IPS DF 4.7 (cell line): ENCODE measurements at regions not wholly inside any gene's neighbourhood (a gene's known extent, or its start where the extent isn't known, plus 50 kb on each side); places are given as distances from the start of the nearest gene placed in this dataset.

ENCODE experiments used
- DNase-seq: peaks from one replicate; pipeline ENCODE4 v3.0.0-alpha.2; 2013; ENCODE audit warnings: low spot score; ENCODE audit errors: extremely low read depth

DNA sequence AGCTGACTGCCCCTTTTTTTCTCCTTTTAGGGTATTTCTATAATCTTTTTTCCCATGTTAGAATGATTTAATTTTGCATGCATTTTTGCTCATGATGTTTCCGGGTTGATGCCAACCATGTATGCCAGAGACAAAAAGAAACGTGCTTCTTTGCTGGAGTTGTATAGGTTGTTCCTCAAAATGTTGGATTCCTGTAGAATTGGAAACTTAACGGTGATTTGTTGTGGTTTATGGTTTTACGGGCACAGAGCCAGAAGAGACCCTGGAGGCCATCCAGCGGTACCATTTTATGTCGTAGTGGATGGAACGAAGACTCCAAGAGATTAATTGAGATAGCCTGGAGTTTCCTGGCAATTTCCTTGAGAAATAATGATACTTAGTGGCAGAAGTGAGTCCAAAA lies 481.5 kb upstream of the RGMA start:
- no peak for DNase-seq

DNA sequence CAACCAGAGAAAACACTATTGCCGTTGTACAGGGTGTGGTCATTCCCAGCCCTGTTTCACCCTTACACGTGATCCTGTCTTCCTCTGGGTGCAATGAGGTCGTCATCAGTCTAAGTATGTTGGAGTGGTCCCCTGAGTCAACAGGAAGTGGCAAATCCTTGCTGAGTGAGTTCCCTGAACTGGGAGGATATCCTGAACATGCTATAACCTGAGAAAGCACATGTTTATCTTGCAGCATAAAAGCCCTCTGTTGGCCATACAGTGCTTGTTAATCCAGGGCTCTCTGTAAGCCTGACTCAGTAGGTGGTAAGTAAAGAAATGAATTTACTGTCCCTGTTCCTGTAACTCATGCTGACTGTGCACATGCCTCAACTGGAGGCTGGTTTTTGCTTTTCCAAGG lies 477.8 kb upstream of the RGMA start:
- no peak for DNase-seq

DNA sequence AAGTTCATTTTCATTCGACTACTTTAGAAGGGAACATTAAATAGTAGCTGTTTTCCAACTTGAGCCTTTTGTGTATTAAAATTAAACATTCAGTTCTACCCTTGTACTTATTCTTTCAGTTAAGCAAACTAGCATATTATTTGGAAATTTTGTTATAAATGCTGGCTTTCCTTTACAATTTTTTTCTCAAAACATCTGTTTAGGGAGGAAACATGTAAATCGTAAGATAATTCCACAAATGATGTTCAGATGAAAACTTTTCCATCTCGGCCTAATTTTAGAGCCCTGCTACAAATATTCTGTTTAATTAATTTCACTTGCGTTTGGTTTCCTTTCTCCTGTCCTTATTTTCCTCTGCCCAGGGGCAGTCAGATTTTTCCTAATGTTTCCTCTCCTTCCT lies 476.2 kb upstream of the RGMA start:
- DNase-seq, result no peak

DNA sequence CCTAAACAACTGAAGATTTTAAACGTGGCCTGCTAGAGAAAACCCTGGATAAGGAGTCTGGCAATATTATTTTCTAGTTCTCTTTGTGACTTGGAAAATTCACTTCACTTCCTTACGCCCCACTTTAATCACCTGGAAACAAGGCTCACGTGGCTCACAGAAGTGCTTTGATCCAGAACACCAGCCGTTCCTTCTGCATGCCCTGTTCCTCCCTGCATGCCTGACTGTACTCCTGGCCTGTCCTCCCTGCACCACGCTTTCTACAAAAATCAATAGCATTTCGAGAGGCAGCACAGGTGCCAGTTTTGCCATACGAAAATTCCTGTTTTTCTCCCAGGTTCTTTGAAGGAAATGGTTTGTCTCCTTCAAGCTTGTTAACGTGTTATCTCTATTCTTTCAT lies 474.2 kb upstream of the RGMA start:
- no peak for DNase-seq

DNA sequence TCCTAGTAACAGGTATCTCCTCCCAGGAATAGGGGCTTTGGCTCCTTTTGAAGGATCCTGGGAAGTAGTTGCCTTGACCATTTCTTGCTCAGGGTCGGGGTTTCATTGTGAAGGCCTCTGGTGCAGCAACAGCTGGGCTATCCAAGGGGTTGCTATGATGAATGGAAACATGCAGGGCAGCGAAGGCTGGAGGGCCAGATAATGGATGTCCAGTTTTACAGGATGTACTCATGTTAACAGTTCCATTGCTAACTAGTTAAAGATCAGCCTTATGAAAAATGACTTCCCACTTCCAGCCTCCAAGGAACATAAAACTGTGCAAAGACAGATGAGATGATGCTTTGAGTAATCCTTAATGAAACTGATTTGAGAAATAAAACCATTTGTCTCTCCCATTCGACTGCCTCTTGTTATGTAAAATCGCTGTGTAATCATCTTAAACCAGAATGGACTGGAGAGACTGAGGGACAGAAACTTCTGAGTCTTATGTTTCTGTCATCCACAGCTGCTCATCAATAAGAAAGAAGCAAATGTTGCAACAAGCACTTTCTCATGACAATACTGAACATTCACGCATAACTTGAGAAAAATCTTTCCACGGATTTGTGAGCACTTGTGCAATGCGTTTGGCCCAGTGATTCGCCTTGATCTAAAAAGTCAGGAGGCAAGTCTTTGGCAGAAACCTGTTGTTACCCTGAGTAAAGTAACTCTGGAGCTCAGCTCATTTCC lies 473.5 kb upstream of the RGMA start:
- no peak for DNase-seq

DNA sequence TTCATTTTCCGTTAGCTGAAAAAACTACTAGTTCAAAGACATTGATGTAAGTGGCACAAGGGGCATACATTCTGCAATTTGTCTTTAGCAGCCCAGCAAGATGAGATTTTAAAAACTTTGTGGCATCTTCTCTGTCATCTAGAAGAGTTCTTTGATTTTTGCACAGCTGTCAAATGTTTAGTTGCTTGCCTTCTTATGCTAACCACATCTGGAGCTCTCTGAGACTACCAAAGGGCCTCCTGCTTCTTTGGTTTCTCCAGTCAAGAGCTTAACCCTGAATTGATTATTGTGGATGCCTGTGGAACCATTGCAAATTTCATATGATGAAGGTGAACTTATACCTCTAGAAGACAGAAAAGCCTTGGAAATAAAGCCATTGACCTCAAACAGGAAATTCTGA lies 468.7 kb upstream of the RGMA start:
- DNase-seq, result no peak

DNA sequence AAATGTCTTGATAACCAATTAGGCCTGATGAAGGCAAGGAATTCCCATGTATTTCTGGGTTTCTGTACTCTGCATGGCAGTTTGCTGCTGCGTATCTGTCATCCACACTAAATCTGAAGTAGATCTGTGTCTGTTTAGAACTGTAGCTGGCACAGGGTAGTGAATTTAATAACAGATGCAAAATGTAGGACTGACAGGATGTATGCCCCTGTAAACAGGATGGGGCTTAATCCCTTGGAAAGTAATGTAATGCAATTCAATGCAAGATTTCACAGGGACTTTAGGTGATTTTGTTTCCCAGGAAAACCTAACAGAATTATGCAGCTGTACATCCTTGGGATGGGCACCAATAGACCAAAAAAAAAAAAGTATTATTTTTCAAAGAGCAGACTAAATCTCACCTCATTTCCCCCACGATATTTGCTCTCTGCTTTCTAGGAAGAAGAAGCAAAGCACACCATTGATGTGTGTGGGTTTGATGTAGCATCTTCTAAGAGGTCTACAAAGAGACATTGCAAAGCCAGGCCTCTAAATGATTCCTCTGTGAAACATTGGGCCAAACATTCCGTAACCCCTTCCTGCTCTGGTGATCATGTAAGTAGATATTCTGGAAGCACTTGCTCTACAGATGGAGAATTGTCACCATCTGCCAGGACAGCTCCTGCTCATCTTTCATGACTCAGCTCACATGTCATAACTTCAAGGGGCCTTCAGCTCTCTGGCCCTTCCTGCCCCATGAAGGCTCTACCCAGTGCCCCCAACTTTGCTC lies 464.3 kb upstream of the RGMA start:
- no peak for DNase-seq

DNA sequence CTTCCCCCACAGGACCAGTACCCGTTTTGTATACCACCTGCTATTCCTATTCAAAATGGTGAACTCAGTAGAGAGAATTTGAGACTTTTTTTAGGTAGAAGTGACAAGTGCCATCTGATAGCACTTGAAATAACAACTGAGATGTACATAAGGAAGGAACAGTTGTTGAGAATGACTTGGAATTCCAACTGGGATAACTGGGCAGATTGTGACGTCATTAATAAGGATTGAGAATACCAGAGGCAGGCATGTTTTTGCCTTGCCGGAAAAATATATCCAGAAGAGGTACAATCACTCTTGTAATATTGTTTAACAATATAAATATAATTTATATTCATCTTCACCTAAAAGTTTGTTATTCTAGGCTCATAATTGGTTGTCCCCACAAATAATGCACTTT lies 454.1 kb upstream of the RGMA start:
- DNase-seq, result no peak

DNA sequence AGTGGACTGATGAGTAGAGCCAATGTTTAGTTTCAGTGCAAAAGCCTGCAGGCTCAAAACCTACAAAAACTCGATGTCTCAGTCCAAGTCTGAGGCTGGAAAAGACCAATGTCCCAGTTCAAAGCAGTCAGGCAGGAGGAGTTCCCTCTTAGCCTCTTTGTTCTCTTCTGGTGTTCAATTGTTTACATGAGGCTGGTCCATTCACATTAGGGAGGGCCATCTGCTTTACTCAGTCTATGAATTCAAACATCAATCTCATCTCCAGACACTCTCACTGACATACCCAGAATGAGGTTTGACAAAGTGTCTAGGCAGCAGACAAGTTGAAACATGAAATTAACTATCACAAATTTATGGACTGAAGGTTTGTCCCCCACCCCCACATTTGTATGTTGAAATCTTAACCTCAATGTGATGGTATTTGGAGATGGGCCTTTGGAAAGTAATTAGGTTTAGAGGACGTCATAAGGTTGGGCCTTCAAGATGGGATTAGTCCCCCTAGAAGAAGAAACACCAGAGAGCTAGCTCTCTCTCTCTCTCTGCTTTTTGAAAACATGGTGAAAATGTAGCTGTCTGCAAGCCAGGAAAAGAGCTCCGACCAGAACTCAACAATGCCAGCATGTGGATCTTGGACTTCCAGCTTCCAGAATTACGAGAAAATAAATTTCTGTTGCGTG lies 438.5 kb upstream of the RGMA start:
- DNase-seq, result no peak

DNA sequence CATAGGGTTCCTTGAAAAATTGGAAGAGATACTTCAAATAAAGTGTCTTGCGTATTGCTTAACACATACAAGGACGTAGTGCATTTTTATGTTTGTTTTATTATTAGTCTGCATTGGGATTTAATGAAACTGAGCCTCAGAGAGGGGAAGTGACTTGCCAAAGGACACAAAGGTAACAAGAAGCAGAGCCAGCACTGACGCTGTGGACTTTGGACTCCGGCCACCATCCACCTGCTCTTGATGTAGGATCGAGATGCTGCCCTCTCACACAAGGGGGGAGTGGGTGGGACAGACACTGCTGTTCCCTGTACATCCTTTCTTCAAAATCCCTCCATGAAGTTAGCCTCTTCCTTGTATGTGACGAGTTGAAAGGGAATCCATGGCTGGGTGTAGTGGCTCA lies 435.4 kb upstream of the RGMA start:
- no peak for DNase-seq

DNA sequence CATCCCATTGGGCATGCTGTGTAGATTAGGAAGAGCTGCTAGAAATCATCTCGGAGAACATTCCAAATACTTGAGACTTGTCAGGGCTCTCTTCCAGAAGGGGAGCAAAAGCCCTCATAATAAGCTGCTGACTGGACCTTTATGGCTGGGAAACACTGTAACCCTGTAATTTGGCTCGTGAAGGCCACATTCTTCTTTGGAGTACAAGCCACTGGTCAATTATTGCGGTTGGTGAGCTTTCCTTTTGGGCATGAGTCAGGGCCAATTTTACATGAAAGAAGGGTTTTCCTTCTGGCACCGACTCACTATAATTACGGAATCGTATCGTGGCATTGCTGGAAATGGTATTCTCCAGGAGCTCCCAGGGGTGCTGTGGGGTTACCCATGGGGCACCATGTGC lies 434.5 kb upstream of the RGMA start:
- no peak for DNase-seq

DNA sequence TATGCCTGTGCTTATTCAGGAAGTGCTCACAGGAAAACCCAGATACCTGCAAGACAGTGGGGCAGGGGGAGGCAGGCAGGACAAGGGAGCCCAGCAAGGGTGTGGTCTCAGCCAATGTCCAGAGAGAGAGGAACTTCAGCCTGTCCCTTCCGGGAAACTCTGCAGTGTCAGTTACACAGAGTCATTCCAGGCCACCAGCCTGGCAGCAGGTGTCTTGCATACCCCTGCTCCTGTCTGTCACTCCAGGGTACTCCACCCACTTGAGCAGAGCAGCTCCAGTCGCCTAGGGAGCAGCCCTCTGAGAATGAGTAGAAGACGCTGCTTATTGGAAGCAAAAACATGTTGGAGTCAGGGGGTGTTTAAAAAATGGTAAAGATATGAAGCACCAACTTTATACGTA lies 431.2 kb upstream of the RGMA start:
- DNase-seq, result no peak

DNA sequence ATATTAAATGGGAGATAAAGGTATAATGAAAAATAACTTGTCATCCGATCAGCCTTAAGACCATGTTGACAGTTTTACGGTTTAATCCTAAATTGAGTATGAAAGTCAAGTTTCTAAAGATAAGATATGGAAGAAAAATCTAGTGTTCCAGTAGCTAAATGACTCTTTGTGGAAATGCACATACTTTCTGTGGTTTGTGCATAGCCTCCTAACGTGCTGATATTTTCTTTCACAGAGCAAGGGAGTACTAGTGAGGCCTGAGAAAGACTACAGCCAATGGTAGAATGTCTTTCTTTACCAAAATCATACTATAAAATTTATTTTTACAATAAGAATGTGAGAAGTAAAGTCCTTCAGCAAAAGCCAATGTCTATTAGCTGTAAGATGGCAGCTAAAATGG lies 430.6 kb upstream of the RGMA start:
- DNase-seq, result no peak

DNA sequence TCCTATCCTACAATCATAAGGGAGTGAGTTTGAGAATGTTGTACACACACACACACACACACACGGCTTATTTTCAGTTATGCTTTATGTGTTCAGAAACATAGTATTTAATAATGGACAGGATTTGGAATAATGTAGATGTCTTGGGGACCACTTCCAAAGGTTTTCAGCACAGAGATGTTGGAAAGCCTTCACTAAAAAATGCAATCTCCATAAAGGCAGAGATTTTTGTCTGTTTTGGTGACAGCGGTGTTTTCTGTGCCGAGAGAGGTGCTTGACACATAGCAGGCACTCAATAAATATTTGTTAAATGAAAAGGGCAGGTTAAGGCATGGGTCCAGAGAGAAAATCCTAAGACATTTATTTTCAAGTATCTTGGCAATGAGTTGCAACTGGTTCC lies 428.2 kb upstream of the RGMA start:
- no peak for DNase-seq

DNA sequence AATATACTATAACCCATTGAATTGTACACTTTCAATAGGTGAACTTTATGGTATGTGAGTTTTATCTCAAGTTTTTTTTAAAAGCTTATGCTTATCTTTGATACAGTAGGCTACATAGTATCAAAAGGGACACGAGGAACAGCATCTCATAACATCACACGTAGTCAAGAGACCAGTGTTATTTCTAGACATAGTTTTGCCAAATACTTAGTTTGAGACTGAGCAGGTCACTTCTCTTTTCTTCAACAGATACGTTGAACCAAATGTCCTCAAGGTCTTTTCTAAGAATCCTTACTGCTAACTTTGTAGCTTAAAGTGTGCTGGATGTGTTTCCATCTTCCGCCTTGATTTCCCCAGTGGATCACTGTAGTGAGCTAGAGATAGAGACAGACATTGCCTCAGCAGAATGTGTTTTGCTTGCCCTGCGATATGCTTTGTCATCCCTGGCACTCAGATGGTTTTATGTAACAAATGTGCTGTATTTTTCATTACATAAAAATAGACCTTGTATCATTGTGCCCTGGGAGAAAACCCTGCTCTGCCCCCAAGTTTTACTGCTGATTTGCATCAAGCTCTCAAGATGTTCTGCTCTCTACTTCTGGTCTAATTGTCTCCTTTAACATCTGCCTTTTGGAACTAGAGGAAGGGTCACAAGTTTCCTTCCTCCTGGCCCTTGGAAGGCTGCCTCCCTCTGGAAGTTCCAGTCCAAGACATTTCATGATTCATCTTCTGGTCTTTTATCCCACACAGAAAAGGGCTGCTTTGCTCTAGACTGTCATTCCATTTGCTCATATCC lies 426.4 kb upstream of the RGMA start:
- no peak for DNase-seq

DNA sequence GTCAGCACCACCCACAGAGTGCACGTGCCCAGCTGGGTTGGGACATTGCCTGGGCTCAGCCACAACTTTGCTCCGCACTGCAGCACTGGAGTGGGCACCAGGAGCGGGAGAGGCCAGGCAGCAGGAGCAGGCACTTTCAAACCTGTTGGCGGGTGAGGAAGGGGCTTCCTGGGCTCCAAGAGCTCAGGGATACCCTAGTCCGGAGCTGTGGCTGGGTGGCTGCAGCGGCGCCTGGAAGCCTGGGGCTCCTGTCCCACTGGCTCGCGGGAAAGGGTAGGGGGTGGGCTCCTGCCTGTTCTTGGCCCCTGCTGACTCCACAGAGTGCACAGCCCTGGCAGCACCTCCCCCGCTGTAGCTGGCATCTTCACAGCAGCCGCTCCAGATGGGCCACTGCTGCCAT lies 417.6 kb upstream of the RGMA start:
- no peak for DNase-seq

DNA sequence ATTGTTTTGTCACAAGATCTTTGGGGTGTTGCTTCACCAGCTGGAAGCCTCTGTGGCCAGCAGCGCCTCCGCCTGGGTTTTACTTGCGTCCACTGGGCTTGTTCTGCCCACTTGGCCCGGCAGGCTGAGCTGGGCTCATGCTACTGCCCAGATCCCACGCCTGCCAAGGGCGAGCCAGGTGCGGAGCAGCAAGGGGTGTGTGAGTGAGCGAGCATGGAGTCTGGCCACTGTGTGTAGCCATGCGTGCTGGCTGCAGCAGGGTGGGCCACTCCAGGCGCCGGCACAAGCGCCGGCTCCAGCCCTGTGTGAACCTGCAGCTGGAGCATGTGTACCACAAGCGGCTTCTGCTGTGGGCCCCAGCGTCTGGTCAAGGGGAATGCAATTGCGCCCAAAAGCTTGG lies 416.5 kb upstream of the RGMA start:
- no peak for DNase-seq

DNA sequence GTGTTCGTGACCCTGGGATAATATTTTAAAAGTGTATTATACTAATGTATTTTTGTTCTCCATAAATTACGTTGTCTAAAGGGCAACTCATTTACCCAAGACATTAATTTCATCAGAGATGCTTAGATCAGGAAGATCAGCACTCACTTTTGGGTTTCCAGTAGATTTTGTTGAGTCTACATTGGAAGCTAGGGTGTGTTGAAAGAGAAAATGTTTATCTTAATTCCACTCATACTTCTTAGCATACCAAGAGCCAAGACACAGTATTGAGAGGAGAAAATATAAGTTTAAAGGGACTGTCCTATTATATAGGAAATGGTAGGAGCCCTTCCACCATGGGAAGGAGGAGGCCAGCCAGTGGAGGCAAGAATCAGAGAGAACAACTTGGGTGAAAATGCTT lies 412.9 kb upstream of the RGMA start:
- DNase-seq, result no peak

DNA sequence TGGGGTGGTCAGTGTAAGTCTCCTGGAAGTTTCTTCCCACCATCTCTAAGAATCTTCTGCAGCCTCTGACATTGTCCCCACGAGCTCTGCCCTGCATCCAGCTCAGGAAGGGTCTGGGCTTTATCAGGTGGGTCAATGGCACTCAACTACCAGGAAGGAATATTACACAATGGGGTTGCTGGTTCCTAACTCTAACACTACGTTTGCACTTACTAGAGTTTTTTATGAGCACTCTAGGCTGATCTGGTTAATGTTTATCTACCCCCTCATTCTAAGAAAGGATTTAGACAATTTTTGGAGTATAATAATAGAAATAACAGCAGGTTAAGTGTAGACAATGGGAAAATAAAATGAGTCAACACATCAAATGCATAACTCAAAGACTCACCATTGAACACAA lies 411.1 kb upstream of the RGMA start:
- DNase-seq, result no peak

DNA sequence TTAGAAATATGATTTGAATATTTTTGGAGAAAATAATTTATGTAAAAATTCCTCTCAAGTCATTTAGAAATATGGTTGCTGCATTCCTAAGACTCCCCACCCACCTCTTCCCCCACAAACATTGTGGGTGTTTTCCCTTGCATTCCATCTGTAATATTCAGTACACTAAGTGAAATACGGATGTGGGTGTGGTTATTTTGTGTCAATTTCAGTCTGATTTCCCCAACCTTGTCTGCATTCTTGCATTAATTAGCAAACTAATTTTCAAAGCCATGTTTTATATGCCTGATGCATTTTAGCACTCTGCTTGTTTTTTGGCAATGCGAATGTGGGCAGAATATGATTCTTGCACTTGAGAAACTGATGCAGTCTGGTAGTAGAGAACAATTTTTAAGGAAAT lies 408.3 kb upstream of the RGMA start:
- DNase-seq, result no peak

DNA sequence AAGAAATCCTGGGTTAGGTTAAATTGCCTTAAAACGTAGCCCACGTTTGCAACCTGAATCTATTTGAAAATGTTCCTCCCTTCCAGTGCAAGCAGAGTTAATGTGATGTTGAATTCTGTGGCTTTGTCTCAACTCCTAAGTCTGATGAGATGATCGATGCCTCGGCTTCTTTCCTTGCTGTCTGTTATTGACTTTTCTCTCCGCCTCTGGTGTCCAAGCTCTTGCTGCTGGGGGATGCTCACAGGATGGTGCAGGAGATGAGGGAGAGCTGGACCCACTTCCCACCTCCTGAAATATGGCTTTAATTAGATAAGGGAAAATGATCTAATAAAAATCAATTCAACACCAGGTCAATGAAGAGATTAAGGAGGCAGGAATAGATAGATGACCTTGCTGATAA lies 407.9 kb upstream of the RGMA start:
- no peak for DNase-seq
